Adrenal gland (tissue), 9 donors: ENCODE measurements at regions not wholly inside any gene's neighbourhood (a gene's known extent, or its start where the extent isn't known, plus 50 kb on each side); places are given as distances from the start of the nearest gene placed in this dataset.

Experiments used
- DNase-seq, 7 donors: peaks; one replicate each; pipeline ENCODE4 v3.0.0-alpha.2; 2019 to 2020
- H3K27ac ChIP-seq, 5 donors: fragments of 200-600 bp; sonication (generic) in 4 of 5; 1 replicate in 3 of 5; 2 replicates in 2 of 5; pipeline versions ENCODE4 v1.5.1 to v1.8.0; 2016 to 2020; ENCODE audit warnings: mild to moderate bottlenecking in 1 of 5
- H3K27me3 ChIP-seq: fragments of 200-600 bp; 2 replicates; pipeline ENCODE4 v1.8.0; 2021
- H3K36me3 ChIP-seq, 2 donors: fragments of 200-600 bp; replicated peaks in 1 of 2; 1 replicate in 1 of 2; 2 replicates in 1 of 2; pipeline versions ENCODE4 v1.5.1 to v1.8.0; 2018 to 2022
- H3K4me1 ChIP-seq, 2 donors: fragments of 200-600 bp; replicated peaks in 1 of 2; 1 replicate in 1 of 2; 2 replicates in 1 of 2; pipeline versions ENCODE4 v1.5.1 to v1.8.0; 2018 to 2021
- H3K4me3 ChIP-seq, 4 donors: fragments of 200-600 bp; sonication (generic) in 3 of 4; one replicate each; pipeline ENCODE4 v1.5.1; 2016 to 2018
- H3K9me3 ChIP-seq, 3 donors: fragments of 200-600 bp; sonication (generic) in 1 of 3; replicated peaks in 1 of 3; 1 replicate in 2 of 3; 2 replicates in 1 of 3; pipeline versions ENCODE4 v1.5.1 to v1.8.0; 2016 to 2021
- CTCF ChIP-seq, 6 experiments: fragments of 450-650 bp in 4 of 6; fragments of 200-600 bp in 2 of 6; sonication (generic) in 1 of 6; IDR thresholded peaks; 1 replicate in 5 of 6; 2 replicates in 1 of 6; pipeline versions ENCODE4 v1.5.1 to v1.8.0; 2016 to 2021; ENCODE audit warnings: antibody characterized with exemption in 6 of 6, mild to moderate bottlenecking in 2 of 6, moderate library complexity in 1 of 6
- POLR2A ChIP-seq, 2 donors: fragments of 450-650 bp; IDR thresholded peaks; one replicate each; pipeline ENCODE4 v1.6.1; 2017; ENCODE audit warnings: antibody characterized with exemption in 2 of 2, mild to moderate bottlenecking in 2 of 2, moderate library complexity in 1 of 2
- WGBS, 4 donors: extraction: QIAGEN DNeasy Blood & Tissue Kit in 2 of 4; methylation state at CpG; one replicate each; pipeline versions ENCODE4 v1.1.5 to v1.1.7; 2013 to 2017; 5-methylcytosine and 5-hydroxymethylcytosine counted together
- intact Hi-C, 2 donors: fragments of 100-400 bp; cut with DNase I; formaldehyde crosslinking; loops; one replicate each; pipeline versions ENCODE4 v1.14.1 to v1.15.0; 2022 to 2023
- donor health status: healthy with polysubstance abuse.
- donor health status: Bipolar disorder and iron deficiency.
- donor health status: DM: yes; HTN: yes; CAD: no.
- donor health status: DM: no; HTN: no; CAD: no.
- donor health status: DM: no; HTN: no; CAD: no.

- Histone ChIP-seq H3K4me3 (no peak overlapping the region), H3K36me3 (no peaks in the 10 kb centered on the region), H3K9me3 (no peaks in the 10 kb centered on the region), H3K27me3 (no peaks in the 10 kb centered on the region), H3K4me1 (no peaks in the 10 kb centered on the region), H3K27ac (no peak overlapping the region)
- intact Hi-C loops, result no loop called here
- no peak for DNase-seq
- TF ChIP-seq CTCF (IDR thresholded peaks at IDR 0.05), result no peak
Measured at GRCh38 chr6:112933947-112934346, 586.8 kb downstream of the RFPL4B start.

- Histone ChIP-seq H3K4me3 (no peak overlapping the region), H3K4me1 (no peaks in the 10 kb centered on the region), H3K36me3 (no peaks in the 10 kb centered on the region), H3K27me3 (no peaks in the 10 kb centered on the region), H3K9me3 (no peaks in the 10 kb centered on the region), H3K27ac (no peak overlapping the region)
- DNase-seq, result no peak
- TF ChIP-seq POLR2A (IDR thresholded peaks at IDR 0.05) (no peak), CTCF (IDR thresholded peaks at IDR 0.05) (no peak)
- WGBS, 4 donors, result 33 to 84% (median 72%) methylated on average over 1 of the region's 1 CpG
- intact Hi-C loops, result no loop called here
Measured at GRCh38 chr6:112934433-112935327, 587.5 kb downstream of the RFPL4B start.

- Histone ChIP-seq H3K4me3 (no peak overlapping the region), H3K4me1 (peaks cover 0 to 4% of the 10 kb centered on the region in 2 donors), H3K36me3 (no peaks in the 10 kb centered on the region), H3K27me3 (no peaks in the 10 kb centered on the region), H3K27ac (no peak overlapping the region), H3K9me3 (no peaks in the 10 kb centered on the region)
- WGBS, 4 donors, result 69 to 84% (median 73%) methylated on average over 2 of the region's 2 CpGs
- DNase-seq, result no peak
- intact Hi-C loops, result no loop called here
- TF ChIP-seq POLR2A (IDR thresholded peaks at IDR 0.05) (no peak), CTCF (IDR thresholded peaks at IDR 0.05) (no peak)
Measured at GRCh38 chr6:112935402-112936078, 588.4 kb downstream of the RFPL4B start.

GRCh38 chr6:112936079-112936472 lies 588.9 kb downstream of the RFPL4B start:
- Histone ChIP-seq H3K27ac (no peak overlapping the region), H3K27me3 (no peaks in the 10 kb centered on the region), H3K9me3 (no peaks in the 10 kb centered on the region), H3K4me1 (peaks cover 0 to 4% of the 10 kb centered on the region in 2 donors), H3K4me3 (no peak overlapping the region), H3K36me3 (no peaks in the 10 kb centered on the region)
- no peak for DNase-seq
- 70 to 80% (median 73%) methylated on average over 7 of the region's 7 CpGs for WGBS, 4 donors
- intact Hi-C loops, result no loop called here
- TF ChIP-seq POLR2A (IDR thresholded peaks at IDR 0.05) (no peak), CTCF (IDR thresholded peaks at IDR 0.05) (no peak)
